ENCODE measurements at regions not wholly inside any gene's neighbourhood (a gene's known extent, or its start where the extent isn't known, plus 50 kb on each side); places are given as distances from the start of the nearest gene placed in this dataset.

GRCh38 chr21:15437883-15438282 lies 291.9 kb upstream of the USP25 start:
- ATAC-seq (no peak), FAIRE-seq (no peak), DNase-seq (ENCODE audit: low spot score) (no peak)
- Histone ChIP-seq H3K27me3 (ENCODE audit: control insufficient read depth in 1 of 2, insufficient read depth in 2 of 2, low read length in 2 of 2) (no peaks in the 10 kb centered on the region), H3K4me3 (replicated peaks in 1 of 3; ENCODE audit: insufficient read depth in 1 of 3, low read depth in 2 of 3, low read length in 3 of 3) (no peak overlapping the region), H2AFZ (ENCODE audit: low read length) (no peak overlapping the region), H3K36me3 (replicated peaks in 1 of 2; ENCODE audit: control insufficient read depth in 1 of 2, insufficient read depth in 2 of 2, low read length in 2 of 2) (no peaks in the 10 kb centered on the region), H3K4me1 (ENCODE audit: insufficient read depth, low read length) (peaks cover 83% of the 10 kb centered on the region), H3K27ac (ENCODE audit: extremely low read length, insufficient read depth, low read length) (no peak overlapping the region), H4K20me1 (ENCODE audit: insufficient read depth, low read length) (no peaks in the 10 kb centered on the region), H3K9me3 (ENCODE audit: low read length) (peaks cover 9% of the 10 kb centered on the region), H3K4me2 (ENCODE audit: low read depth, low read length) (no peak overlapping the region), H3K79me2 (ENCODE audit: insufficient read depth, low read length) (peaks cover 44% of the 10 kb centered on the region), H3K9ac (ENCODE audit: insufficient read depth, low read depth, low read length) (no peak overlapping the region)
- 70% methylated on average over 2 of the region's 2 CpGs for WGBS (ENCODE audit: low lambda C conversion rate)
- no TSS peak for BruUV-seq (replicated peaks)
- TF ChIP-seq ZNF354B (CRISPR knock-in tag; IDR thresholded peaks at IDR 0.05) (no peak), ZNF12 (CRISPR knock-in tag; IDR thresholded peaks at IDR 0.05) (no peak), ZFP36 (IDR thresholded peaks at IDR 0.05; ENCODE audit: borderline replicate concordance, low read depth, low read length, partially characterized antibody) (no peak), ZC3H4 (CRISPR knock-in tag; IDR thresholded peaks at IDR 0.05; ENCODE audit: borderline replicate concordance) (no peak), KAT2B (IDR thresholded peaks at IDR 0.05; ENCODE audit: borderline replicate concordance, low read depth, low read length) (no peak), ELF3 (CRISPR knock-in tag; IDR thresholded peaks at IDR 0.05) (no peak), ARID2 (CRISPR knock-in tag; IDR thresholded peaks at IDR 0.05; ENCODE audit: borderline replicate concordance) (no peak), ZNF136 (CRISPR knock-in tag; IDR thresholded peaks at IDR 0.05; ENCODE audit: low read depth) (no peak), ISL2 (CRISPR knock-in tag; IDR thresholded peaks at IDR 0.05) (no peak), RFX3 (CRISPR knock-in tag; IDR thresholded peaks at IDR 0.05) (no peak), ZNF672 (CRISPR knock-in tag; IDR thresholded peaks at IDR 0.05) (no peak)
- TF ChIP-seq, protein P1, sequence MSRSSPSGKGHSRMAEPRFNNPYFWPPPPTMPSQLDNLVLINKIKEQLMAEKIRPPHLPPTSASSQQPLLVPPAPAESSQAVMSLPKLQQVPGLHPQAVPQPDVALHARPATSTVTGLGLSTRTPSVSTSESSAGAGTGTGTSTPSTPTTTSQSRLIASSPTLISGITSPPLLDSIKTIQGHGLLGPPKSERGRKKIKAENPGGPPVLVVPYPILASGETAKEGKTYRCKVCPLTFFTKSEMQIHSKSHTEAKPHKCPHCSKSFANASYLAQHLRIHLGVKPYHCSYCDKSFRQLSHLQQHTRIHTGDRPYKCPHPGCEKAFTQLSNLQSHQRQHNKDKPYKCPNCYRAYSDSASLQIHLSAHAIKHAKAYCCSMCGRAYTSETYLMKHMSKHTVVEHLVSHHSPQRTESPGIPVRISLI (CRISPR knock-in tag; IDR thresholded peaks at IDR 0.05; ENCODE audit: borderline replicate concordance), result no peak
- in situ Hi-C loops (cut with HindIII; ENCODE audit: extremely low pct_ligation_motif_present, low pct_unique_long_range_greater_than_20kb), result no loop called here
- ChIA-PET CTCF (ENCODE audit: low intra/inter-chr PET ratio, low total read pairs) (no interaction called here), POLR2A (no interaction called here)
- intact Hi-C loops (cut with micrococcal nuclease; ENCODE audit: unreplicated experiment), result no loop called here
